ENCODE measurements at regions not wholly inside any gene's neighbourhood (a gene's known extent, or its start where the extent isn't known, plus 50 kb on each side); places are given as distances from the start of the nearest gene placed in this dataset.

DNA sequence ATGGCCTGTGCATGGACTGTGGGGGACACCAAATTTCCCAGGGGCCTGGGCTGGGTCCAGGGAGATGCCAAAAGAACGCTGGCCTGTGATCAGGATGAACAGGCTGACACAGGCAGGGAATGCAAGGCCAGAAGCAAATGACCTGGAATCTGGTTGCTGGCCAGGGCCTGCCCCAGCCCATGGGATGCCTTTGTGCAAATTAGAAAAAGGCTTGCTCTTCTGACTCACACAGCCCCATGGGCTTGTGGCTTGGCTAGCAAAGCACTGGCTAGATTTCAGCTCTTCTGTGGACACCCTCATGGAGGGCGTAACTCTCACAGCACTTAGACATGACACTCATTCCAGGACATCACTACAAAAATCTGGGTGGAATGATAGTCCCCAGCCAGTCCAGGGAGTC, 356.0 kb downstream of the SHQ1 start:
- no peak for TF ChIP-seq CTCF (IDR thresholded peaks at IDR 0.05; ENCODE audit: low read depth, low read length)
- TF ChIP-seq POLR2A (IDR thresholded peaks at IDR 0.05; ENCODE audit: extremely low read depth, insufficient read length) = no peak
- no peak for TF ChIP-seq MYC (IDR thresholded peaks at IDR 0.05; ENCODE audit: low read depth, low read length)
- no peak for TF ChIP-seq MAX (IDR thresholded peaks at IDR 0.05; ENCODE audit: low read depth, low read length)
